Keratinocyte (primary cell): ENCODE measurements at regions not wholly inside any gene's neighbourhood (a gene's known extent, or its start where the extent isn't known, plus 50 kb on each side); places are given as distances from the start of the nearest gene placed in this dataset.

ENCODE experiments used
- CTCF ChIP-seq, 3 experiments: IDR thresholded peaks in 1 of 3; conservative IDR thresholded peaks in 1 of 3; optimal IDR thresholded peaks in 1 of 3; 2 replicates in 2 of 3; 3 replicates in 1 of 3; pipeline versions ENCODE3 to v1.5.1; 2011; ENCODE audit warnings: low read length in 3 of 3, mild to moderate bottlenecking in 3 of 3, moderate library complexity in 2 of 3, control low read depth in 1 of 3, inconsistent platforms in 1 of 3; ENCODE audit not compliant: insufficient read depth in 2 of 3; ENCODE audit errors: extremely low read depth in 1 of 3
- EZH2 ChIP-seq: IDR thresholded peaks from one replicate; pipeline ENCODE4 v1.6.1; 2012; ENCODE audit warnings: inconsistent platforms, mild to moderate bottlenecking, low read length, moderate library complexity

- TF ChIP-seq CTCF (optimal IDR thresholded peaks at IDR 0.05 in 1 of 3, IDR thresholded peaks at IDR 0.05 in 1 of 3, conservative IDR thresholded peaks at IDR 0.05 in 1 of 3; ENCODE audit: extremely low read depth in 1 of 3, insufficient read depth in 2 of 3, low read length in 3 of 3) (no peak), EZH2 (no peak)
Measured at GRCh38 chr2:4976407-4976806, 715.8 kb upstream of the SOX11 start.
